ENCODE measurements at regions not wholly inside any gene's neighbourhood (a gene's known extent, or its start where the extent isn't known, plus 50 kb on each side); places are given as distances from the start of the nearest gene placed in this dataset.

DNA sequence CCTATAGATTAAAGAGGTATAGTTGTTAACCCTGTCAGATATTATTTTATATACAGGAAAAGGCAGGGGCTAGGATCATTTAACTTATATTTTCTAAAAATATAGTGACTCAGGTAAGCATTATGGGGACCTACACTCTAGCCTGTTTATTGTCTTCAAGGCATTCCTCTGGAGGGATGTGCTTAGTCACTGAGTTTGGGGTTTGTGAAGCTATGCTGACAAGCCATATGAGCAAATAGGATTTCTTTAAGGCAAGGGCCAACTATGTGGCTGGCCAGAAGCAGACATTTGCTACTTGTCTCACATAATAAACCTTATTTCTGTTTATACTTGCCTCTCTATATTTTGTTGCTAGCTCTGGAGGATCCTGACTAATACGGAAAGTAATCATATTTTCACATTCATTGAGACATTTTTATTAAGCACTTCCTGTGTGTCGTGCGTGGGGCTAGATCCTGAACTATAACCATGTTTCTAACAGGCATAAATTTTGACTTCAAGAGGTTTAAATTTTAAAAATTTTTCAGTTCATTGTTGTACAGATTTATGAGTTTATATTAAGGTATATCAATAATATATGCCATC is 153.4 kb downstream of the OTOL1 start:
- Histone ChIP-seq H4K20me1 (ENCODE audit: control insufficient read depth, extremely low read depth, insufficient read depth, low read length) (no peaks in the 10 kb centered on the region), H3K27ac (ENCODE audit: insufficient read depth, low read length) (no peak overlapping the region)
- no peak for TF ChIP-seq EZH2 (IDR thresholded peaks at IDR 0.05; ENCODE audit: low read length, missing control alignments)
- TF ChIP-seq, protein P1, sequence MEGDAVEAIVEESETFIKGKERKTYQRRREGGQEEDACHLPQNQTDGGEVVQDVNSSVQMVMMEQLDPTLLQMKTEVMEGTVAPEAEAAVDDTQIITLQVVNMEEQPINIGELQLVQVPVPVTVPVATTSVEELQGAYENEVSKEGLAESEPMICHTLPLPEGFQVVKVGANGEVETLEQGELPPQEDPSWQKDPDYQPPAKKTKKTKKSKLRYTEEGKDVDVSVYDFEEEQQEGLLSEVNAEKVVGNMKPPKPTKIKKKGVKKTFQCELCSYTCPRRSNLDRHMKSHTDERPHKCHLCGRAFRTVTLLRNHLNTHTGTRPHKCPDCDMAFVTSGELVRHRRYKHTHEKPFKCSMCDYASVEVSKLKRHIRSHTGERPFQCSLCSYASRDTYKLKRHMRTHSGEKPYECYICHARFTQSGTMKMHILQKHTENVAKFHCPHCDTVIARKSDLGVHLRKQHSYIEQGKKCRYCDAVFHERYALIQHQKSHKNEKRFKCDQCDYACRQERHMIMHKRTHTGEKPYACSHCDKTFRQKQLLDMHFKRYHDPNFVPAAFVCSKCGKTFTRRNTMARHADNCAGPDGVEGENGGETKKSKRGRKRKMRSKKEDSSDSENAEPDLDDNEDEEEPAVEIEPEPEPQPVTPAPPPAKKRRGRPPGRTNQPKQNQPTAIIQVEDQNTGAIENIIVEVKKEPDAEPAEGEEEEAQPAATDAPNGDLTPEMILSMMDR (conservative IDR thresholded peaks at IDR 0.05 in 1 of 2, IDR thresholded peaks at IDR 0.05 in 1 of 2; ENCODE audit: low read depth in 1 of 2, low read length in 2 of 2) = no peak

DNA sequence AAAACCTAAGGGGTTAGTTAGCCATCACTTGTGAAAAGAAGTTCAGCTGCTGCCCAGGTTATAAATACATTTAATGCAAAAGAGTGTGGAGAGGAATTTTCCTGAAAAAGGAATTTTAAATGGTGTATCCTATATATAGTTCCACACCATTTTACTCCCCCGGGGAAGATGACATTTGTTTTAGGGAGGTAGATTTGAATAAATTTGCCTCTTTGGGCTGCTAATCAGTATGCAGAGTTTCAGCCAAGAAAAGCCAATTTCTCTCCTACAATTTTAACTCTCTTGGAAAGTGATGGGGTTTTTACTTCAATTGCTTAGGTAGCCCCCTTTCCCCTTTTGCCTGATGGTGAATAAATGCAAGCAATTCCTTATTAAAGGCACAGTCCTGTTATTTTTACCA is 161.2 kb downstream of the OTOL1 start:
- no peak for TF ChIP-seq EZH2 (IDR thresholded peaks at IDR 0.05; ENCODE audit: low read length, missing control alignments)
- TF ChIP-seq, protein P1 (conservative IDR thresholded peaks at IDR 0.05 in 1 of 2, IDR thresholded peaks at IDR 0.05 in 1 of 2; ENCODE audit: low read depth in 1 of 2, low read length in 2 of 2) = no peak
- no peaks in the 10 kb centered on the region for H3K79me2 ChIP-seq (ENCODE audit: control insufficient read depth, insufficient read depth, low read length)
- DNase-seq (ENCODE audit: low read depth in 2 of 2) = no peak
- no peak overlapping the region for H3K4me3 ChIP-seq (replicated peaks in 1 of 4; ENCODE audit: control extremely low read depth in 1 of 4, insufficient read depth in 1 of 4, low read depth in 3 of 4, low read length in 4 of 4)
- no peak overlapping the region for H3K4me2 ChIP-seq (ENCODE audit: extremely low read depth, insufficient read depth, low read length)
- no peaks in the 10 kb centered on the region for H4K20me1 ChIP-seq (ENCODE audit: control insufficient read depth, extremely low read depth, insufficient read depth, low read length)
- H3K9me3 ChIP-seq (ENCODE audit: control insufficient read depth, insufficient read depth, low read depth, low read length) = no peaks in the 10 kb centered on the region
- H3K27ac ChIP-seq (ENCODE audit: insufficient read depth, low read length) = no peak overlapping the region
- H3K36me3 ChIP-seq (ENCODE audit: control insufficient read depth, insufficient read depth, low read length) = no peaks in the 10 kb centered on the region
- H3K27me3 ChIP-seq (ENCODE audit: control insufficient read depth, insufficient read depth, low read length) = no peaks in the 10 kb centered on the region
- no peaks in the 10 kb centered on the region for H3K4me1 ChIP-seq (ENCODE audit: control insufficient read depth, extremely low read depth, insufficient read depth, low read length)
- H2AFZ ChIP-seq (ENCODE audit: low read length) = no peak overlapping the region
- H3K9ac ChIP-seq (ENCODE audit: insufficient read depth, low read length) = no peak overlapping the region

More for the DNA sequence above, 153.4 kb downstream of the OTOL1 start:
- no peaks in the 10 kb centered on the region for H3K79me2 ChIP-seq (ENCODE audit: control insufficient read depth, insufficient read depth, low read length)
- no peaks in the 10 kb centered on the region for H3K9me3 ChIP-seq (ENCODE audit: control insufficient read depth, insufficient read depth, low read depth, low read length)
- H3K4me1 ChIP-seq (ENCODE audit: control insufficient read depth, extremely low read depth, insufficient read depth, low read length) = no peaks in the 10 kb centered on the region
- H3K9ac ChIP-seq (ENCODE audit: insufficient read depth, low read length) = no peak overlapping the region
- DNase-seq (ENCODE audit: low read depth in 2 of 2) = no peak
- no peak overlapping the region for H3K4me3 ChIP-seq (replicated peaks in 1 of 4; ENCODE audit: control extremely low read depth in 1 of 4, insufficient read depth in 1 of 4, low read depth in 3 of 4, low read length in 4 of 4)
- no peaks in the 10 kb centered on the region for H3K27me3 ChIP-seq (ENCODE audit: control insufficient read depth, insufficient read depth, low read length)
- H2AFZ ChIP-seq (ENCODE audit: low read length) = no peak overlapping the region
- H3K4me2 ChIP-seq (ENCODE audit: extremely low read depth, insufficient read depth, low read length) = no peak overlapping the region
- no peaks in the 10 kb centered on the region for H3K36me3 ChIP-seq (ENCODE audit: control insufficient read depth, insufficient read depth, low read length)

DNA sequence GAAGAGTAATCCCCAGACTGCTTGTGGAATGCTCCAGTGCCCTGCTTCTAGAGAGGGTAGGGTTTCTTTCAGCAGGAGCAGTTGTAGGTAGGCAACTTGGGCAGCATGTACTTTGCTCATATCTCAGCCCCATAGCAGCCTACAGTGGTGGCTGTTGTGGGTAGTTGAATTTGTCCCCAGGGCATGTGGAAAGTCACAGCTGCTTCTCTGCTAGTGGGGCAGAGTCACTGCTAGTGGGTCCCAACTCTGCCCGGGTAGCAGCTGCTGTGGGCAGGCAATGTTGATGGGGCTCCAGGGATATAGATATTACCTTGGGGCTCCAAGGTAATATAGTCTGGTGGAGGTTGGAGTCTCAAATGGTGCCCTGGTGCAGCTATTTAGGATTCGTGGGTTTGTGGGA is 174.5 kb downstream of the OTOL1 start:
- no peaks in the 10 kb centered on the region for H3K4me1 ChIP-seq (ENCODE audit: control insufficient read depth, extremely low read depth, insufficient read depth, low read length)
- no peak overlapping the region for H3K4me2 ChIP-seq (ENCODE audit: extremely low read depth, insufficient read depth, low read length)
- no peak for TF ChIP-seq EZH2 (IDR thresholded peaks at IDR 0.05; ENCODE audit: low read length, missing control alignments)
- TF ChIP-seq, protein P1 (conservative IDR thresholded peaks at IDR 0.05 in 1 of 2, IDR thresholded peaks at IDR 0.05 in 1 of 2; ENCODE audit: low read depth in 1 of 2, low read length in 2 of 2) = no peak
- H3K9me3 ChIP-seq (ENCODE audit: control insufficient read depth, insufficient read depth, low read depth, low read length) = no peaks in the 10 kb centered on the region
- no peak overlapping the region for H3K27ac ChIP-seq (ENCODE audit: insufficient read depth, low read length)
- H2AFZ ChIP-seq (ENCODE audit: low read length) = no peak overlapping the region
- no peaks in the 10 kb centered on the region for H3K27me3 ChIP-seq (ENCODE audit: control insufficient read depth, insufficient read depth, low read length)
- no peak overlapping the region for H3K9ac ChIP-seq (ENCODE audit: insufficient read depth, low read length)
- no peak overlapping the region for H3K4me3 ChIP-seq (replicated peaks in 1 of 4; ENCODE audit: control extremely low read depth in 1 of 4, insufficient read depth in 1 of 4, low read depth in 3 of 4, low read length in 4 of 4)
- no peak for DNase-seq (ENCODE audit: low read depth in 2 of 2)
- no peaks in the 10 kb centered on the region for H4K20me1 ChIP-seq (ENCODE audit: control insufficient read depth, extremely low read depth, insufficient read depth, low read length)
- no peaks in the 10 kb centered on the region for H3K79me2 ChIP-seq (ENCODE audit: control insufficient read depth, insufficient read depth, low read length)
- H3K36me3 ChIP-seq (ENCODE audit: control insufficient read depth, insufficient read depth, low read length) = no peaks in the 10 kb centered on the region
